ENCODE measurements at regions not wholly inside any gene's neighbourhood (a gene's known extent, or its start where the extent isn't known, plus 50 kb on each side); places are given as distances from the start of the nearest gene placed in this dataset.
A peak's percentile ranks its signal among the peaks of the same experiment; 100 is the strongest.

DNA sequence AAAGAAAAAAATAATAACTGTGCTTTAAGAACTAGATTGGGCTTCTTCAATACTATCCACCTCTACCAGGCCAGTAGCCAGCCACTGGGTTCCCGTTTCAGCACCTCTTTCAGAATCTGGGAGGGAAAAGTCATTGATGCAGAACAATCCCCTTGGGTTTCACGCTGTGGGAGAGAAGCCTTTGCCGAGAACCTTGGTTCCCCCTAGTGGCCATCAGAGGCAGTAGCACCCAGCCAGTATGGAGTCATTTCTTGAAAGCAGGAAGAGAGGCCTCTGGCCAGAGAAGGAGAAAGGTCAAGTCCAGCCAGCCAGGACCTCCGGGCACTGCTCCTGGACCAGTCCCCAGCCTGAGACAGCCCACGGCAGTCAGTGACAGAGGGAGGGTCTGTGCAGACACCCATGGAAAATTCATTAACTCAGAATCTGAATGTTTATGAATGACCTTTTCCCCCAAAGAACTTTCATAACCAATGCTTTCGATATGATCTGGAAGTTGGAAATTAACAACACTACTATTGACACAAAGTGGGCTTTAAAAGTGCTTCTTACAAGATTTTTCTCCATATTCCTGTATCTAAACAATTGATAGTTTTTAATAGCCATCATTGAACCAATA, 51.2 kb upstream of the CDH5 start:
- Histone ChIP-seq H3K27ac (ENCODE audit: low read depth, low read length) (no peak overlapping the region), H3K9me3 (ENCODE audit: control insufficient read depth in 1 of 2, insufficient read depth in 1 of 2, low read depth in 1 of 2, low read length in 2 of 2) (no peaks in the 10 kb centered on the region), H3K36me3 (ENCODE audit: control insufficient read depth in 1 of 2, insufficient read depth in 2 of 2, low read length in 2 of 2) (no peaks in the 10 kb centered on the region), H3K27me3 (ENCODE audit: insufficient read depth, low read length) (peaks cover 3% of the 10 kb centered on the region; the same call in 1 of the 2 replicates), H3K4me2 (ENCODE audit: low read length) (peak overlapping the region; percentile 8), H3K9me2 (ENCODE audit: insufficient read depth) (no peaks in the 10 kb centered on the region), H3K4me1 (ENCODE audit: control insufficient read depth in 1 of 2, insufficient read depth in 2 of 2, low read length in 2 of 2) (peaks cover 0 to 7% of the 10 kb centered on the region in 2 experiments; a peak in 1 of 4 replicates), H3K9ac (ENCODE audit: low read length) (no peak overlapping the region), H3K79me2 (ENCODE audit: insufficient read depth, low read length) (no peaks in the 10 kb centered on the region), H2AFZ (ENCODE audit: low read depth, low read length, poor library complexity, severe bottlenecking) (peak overlapping the region; percentile 91), H3K4me3 (replicated peaks in 1 of 2; ENCODE audit: low read depth in 1 of 2, low read length in 2 of 2) (no peak overlapping the region), H4K20me1 (ENCODE audit: insufficient read depth) (no peaks in the 10 kb centered on the region)
- ChIA-PET POLR2A (no interaction called here), CTCF (interaction anchor here (0.7 to 1.9 kb wide), 4 partner anchors 37 to 293 kb away, joined by 3 to 14 read pairs (median 4); no protein-coding TSS in a partner anchor), RAD21 (ENCODE audit: low non-redundant PET in 1 of 2, low total read pairs in 2 of 2, uncharacterized antibody in 2 of 2, unreplicated experiment in 2 of 2) (interaction anchor here in 1 of 2 experiments (0.6 kb wide), 1 partner anchor 40 kb away, joined by 3 read pairs; no protein-coding TSS in a partner anchor)
- ATAC-seq (peak; percentile 99), DNase-seq (ENCODE audit: low read depth, low spot score) (peak; percentile 54)
- TF ChIP-seq, protein P1, sequence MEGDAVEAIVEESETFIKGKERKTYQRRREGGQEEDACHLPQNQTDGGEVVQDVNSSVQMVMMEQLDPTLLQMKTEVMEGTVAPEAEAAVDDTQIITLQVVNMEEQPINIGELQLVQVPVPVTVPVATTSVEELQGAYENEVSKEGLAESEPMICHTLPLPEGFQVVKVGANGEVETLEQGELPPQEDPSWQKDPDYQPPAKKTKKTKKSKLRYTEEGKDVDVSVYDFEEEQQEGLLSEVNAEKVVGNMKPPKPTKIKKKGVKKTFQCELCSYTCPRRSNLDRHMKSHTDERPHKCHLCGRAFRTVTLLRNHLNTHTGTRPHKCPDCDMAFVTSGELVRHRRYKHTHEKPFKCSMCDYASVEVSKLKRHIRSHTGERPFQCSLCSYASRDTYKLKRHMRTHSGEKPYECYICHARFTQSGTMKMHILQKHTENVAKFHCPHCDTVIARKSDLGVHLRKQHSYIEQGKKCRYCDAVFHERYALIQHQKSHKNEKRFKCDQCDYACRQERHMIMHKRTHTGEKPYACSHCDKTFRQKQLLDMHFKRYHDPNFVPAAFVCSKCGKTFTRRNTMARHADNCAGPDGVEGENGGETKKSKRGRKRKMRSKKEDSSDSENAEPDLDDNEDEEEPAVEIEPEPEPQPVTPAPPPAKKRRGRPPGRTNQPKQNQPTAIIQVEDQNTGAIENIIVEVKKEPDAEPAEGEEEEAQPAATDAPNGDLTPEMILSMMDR (IDR thresholded peaks at IDR 0.05 in 2 of 3, conservative IDR thresholded peaks at IDR 0.05 in 1 of 3; ENCODE audit: borderline replicate concordance in 1 of 3, insufficient read depth in 1 of 3, low read depth in 2 of 3, low read length in 2 of 3) = peak; percentile 82 to 99 (median 98)
- peak; percentile 79 for TF ChIP-seq RAD21 (IDR thresholded peaks at IDR 0.05; ENCODE audit: low read depth)
- TF ChIP-seq POLR2A (IDR thresholded peaks at IDR 0.05; ENCODE audit: borderline replicate concordance, extremely low read depth, insufficient read depth, insufficient read length) = no peak
- no peak for TF ChIP-seq ELF1 (IDR thresholded peaks at IDR 0.05; ENCODE audit: borderline replicate concordance, low read depth)
- TF ChIP-seq SRF (IDR thresholded peaks at IDR 0.05; ENCODE audit: low read depth) = no peak
- no TSS peak for BruUV-seq (replicated peaks)
- intact Hi-C loops (cut with micrococcal nuclease) = loop anchor here (1.0 kb wide), 1 partner anchor 40 kb away; no protein-coding TSS in a partner anchor

DNA sequence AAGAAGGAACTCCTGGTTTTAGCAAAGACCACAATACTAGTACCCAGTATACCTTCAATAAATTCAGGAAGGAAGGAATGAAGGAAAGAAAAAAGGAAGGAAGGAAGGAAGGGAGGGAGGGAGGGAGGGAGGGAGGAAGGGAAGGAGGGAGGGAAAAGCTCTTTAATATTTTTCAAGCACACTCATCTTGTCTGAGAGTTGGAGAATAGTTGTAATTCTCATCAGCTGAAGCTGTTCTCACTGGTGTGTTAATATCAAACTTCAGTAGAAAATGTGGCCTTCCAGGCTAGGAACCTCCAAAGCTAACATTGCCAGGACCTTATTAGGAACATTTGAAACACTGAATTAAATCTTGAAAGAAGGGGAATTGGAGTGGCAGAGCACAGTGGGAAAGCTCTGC, 55.2 kb upstream of the CDH5 start:
- no peak for ATAC-seq
- RAD21 ChIA-PET (ENCODE audit: low non-redundant PET in 1 of 2, low total read pairs in 2 of 2, uncharacterized antibody in 2 of 2, unreplicated experiment in 2 of 2) = no interaction called here
- Histone ChIP-seq H3K4me1 (ENCODE audit: control insufficient read depth in 1 of 2, insufficient read depth in 2 of 2, low read length in 2 of 2) (peaks cover 0 to 7% of the 10 kb centered on the region in 2 experiments; a peak in 1 of 4 replicates), H3K9ac (ENCODE audit: low read length) (no peak overlapping the region), H4K20me1 (ENCODE audit: insufficient read depth) (no peaks in the 10 kb centered on the region), H3K4me3 (replicated peaks in 1 of 2; ENCODE audit: low read depth in 1 of 2, low read length in 2 of 2) (no peak overlapping the region), H3K36me3 (ENCODE audit: control insufficient read depth in 1 of 2, insufficient read depth in 2 of 2, low read length in 2 of 2) (no peaks in the 10 kb centered on the region), H3K27ac (ENCODE audit: low read depth, low read length) (no peak overlapping the region), H3K9me3 (ENCODE audit: control insufficient read depth in 1 of 2, insufficient read depth in 1 of 2, low read depth in 1 of 2, low read length in 2 of 2) (no peaks in the 10 kb centered on the region), H2AFZ (ENCODE audit: low read depth, low read length, poor library complexity, severe bottlenecking) (no peak overlapping the region), H3K27me3 (ENCODE audit: insufficient read depth, low read length) (peaks cover 4% of the 10 kb centered on the region; the same call in 1 of the 2 replicates), H3K79me2 (ENCODE audit: insufficient read depth, low read length) (no peaks in the 10 kb centered on the region), H3K9me2 (ENCODE audit: insufficient read depth) (no peaks in the 10 kb centered on the region), H3K4me2 (ENCODE audit: low read length) (no peak overlapping the region)
- DNase-seq (ENCODE audit: low read depth, low spot score) = no peak
- intact Hi-C loops (cut with micrococcal nuclease) = no loop called here
- CTCF ChIA-PET = no interaction called here
- no TSS peak for BruUV-seq (replicated peaks)
- POLR2A ChIA-PET = no interaction called here
- TF ChIP-seq CEBPB (IDR thresholded peaks at IDR 0.05; ENCODE audit: low read depth) (no peak), ZNF274 (IDR thresholded peaks at IDR 0.05; ENCODE audit: low read depth, low read length) (no peak), FOSL1 (IDR thresholded peaks at IDR 0.05; ENCODE audit: low read depth) (no peak), RAD21 (IDR thresholded peaks at IDR 0.05; ENCODE audit: low read depth) (no peak), JUND (IDR thresholded peaks at IDR 0.05) (no peak), EZH2phosphoT487 (IDR thresholded peaks at IDR 0.05; ENCODE audit: borderline replicate concordance) (no peak), YY1 (IDR thresholded peaks at IDR 0.05; ENCODE audit: extremely low read depth, insufficient replicate concordance, low read depth, low read length) (no peak), ELF1 (IDR thresholded peaks at IDR 0.05; ENCODE audit: borderline replicate concordance, low read depth) (no peak)
- TF ChIP-seq, protein P2, sequence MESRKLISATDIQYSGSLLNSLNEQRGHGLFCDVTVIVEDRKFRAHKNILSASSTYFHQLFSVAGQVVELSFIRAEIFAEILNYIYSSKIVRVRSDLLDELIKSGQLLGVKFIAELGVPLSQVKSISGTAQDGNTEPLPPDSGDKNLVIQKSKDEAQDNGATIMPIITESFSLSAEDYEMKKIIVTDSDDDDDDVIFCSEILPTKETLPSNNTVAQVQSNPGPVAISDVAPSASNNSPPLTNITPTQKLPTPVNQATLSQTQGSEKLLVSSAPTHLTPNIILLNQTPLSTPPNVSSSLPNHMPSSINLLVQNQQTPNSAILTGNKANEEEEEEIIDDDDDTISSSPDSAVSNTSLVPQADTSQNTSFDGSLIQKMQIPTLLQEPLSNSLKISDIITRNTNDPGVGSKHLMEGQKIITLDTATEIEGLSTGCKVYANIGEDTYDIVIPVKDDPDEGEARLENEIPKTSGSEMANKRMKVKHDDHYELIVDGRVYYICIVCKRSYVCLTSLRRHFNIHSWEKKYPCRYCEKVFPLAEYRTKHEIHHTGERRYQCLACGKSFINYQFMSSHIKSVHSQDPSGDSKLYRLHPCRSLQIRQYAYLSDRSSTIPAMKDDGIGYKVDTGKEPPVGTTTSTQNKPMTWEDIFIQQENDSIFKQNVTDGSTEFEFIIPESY (IDR thresholded peaks at IDR 0.05; ENCODE audit: extremely low read depth, insufficient replicate concordance, low read length) = no peak
- TF ChIP-seq, protein P1 (IDR thresholded peaks at IDR 0.05 in 2 of 3, conservative IDR thresholded peaks at IDR 0.05 in 1 of 3; ENCODE audit: borderline replicate concordance in 1 of 3, insufficient read depth in 1 of 3, low read depth in 2 of 3, low read length in 2 of 3) = no peak
